Neural cell (in vitro differentiated cells): ENCODE measurements at regions not wholly inside any gene's neighbourhood (a gene's known extent, or its start where the extent isn't known, plus 50 kb on each side); places are given as distances from the start of the nearest gene placed in this dataset.

Source experiments
- H2AFZ ChIP-seq: fragments of 200-600, 300-800 bp; sonication (generic), shearing (Covaris generic); 2 replicates; pipeline ENCODE4 v1.6.0; 2014; ENCODE audit warnings: low read depth, mild to moderate bottlenecking, antibody characterized with exemption, low read length, moderate library complexity
- H3F3A ChIP-seq: fragments of 200-600 bp; shearing (Covaris generic); 2 replicates; pipeline ENCODE4 v1.6.1; 2016; ENCODE audit warnings: mild to moderate bottlenecking, moderate library complexity, mixed read lengths, antibody characterized with exemption, low read length; ENCODE audit not compliant: insufficient read depth, poor library complexity, severe bottlenecking
- H3K27ac ChIP-seq: fragments of 200-600, 300-800 bp; sonication (generic), shearing (Covaris generic); 2 replicates; pipeline ENCODE4 v1.5.1; 2014; ENCODE audit warnings: mild to moderate bottlenecking, low read length, moderate library complexity
- H3K27me3 ChIP-seq: fragments of 300-800, 200-600 bp; sonication (generic), shearing (Covaris generic); 2 replicates; pipeline ENCODE4 v1.6.0; 2014; ENCODE audit warnings: mild to moderate bottlenecking, low read depth, low read length, moderate library complexity; ENCODE audit not compliant: insufficient read depth
- H3K36me3 ChIP-seq: fragments of 300-800, 200-600 bp; sonication (generic), shearing (Covaris generic); 2 replicates; pipeline ENCODE4 v1.5.1; 2014; ENCODE audit warnings: mild to moderate bottlenecking, antibody characterized with exemption, low read length, moderate library complexity; ENCODE audit not compliant: insufficient read depth
- H3K4me2 ChIP-seq: fragments of 300-800, 200-600 bp; sonication (generic), shearing (Covaris generic); 2 replicates; pipeline ENCODE4 v1.6.0; 2014; ENCODE audit warnings: mild to moderate bottlenecking, low read length
- H3K4me3 ChIP-seq: fragments of 300-800, 200-600 bp; sonication (generic), shearing (Covaris generic); 2 replicates; pipeline ENCODE4 v1.5.1; 2014; ENCODE audit warnings: mild to moderate bottlenecking, low read length, moderate library complexity
- H3K79me2 ChIP-seq: fragments of 200-600 bp; shearing (Covaris generic); replicated peaks from 2 replicates; pipeline ENCODE4 v1.6.0; 2014; ENCODE audit warnings: mild to moderate bottlenecking, low read length, moderate library complexity; ENCODE audit not compliant: insufficient read depth
- H3K9ac ChIP-seq: fragments of 300-800, 200-600 bp; sonication (generic), shearing (Covaris generic); 2 replicates; pipeline ENCODE4 v1.6.1; 2016; ENCODE audit warnings: mild to moderate bottlenecking, low read length, mixed read lengths
- H3K9me2 ChIP-seq: fragments of 200-600 bp; shearing (Covaris generic); 2 replicates; pipeline ENCODE4 v1.6.1; 2016; ENCODE audit warnings: mild to moderate bottlenecking, low read length, mixed read lengths; ENCODE audit not compliant: insufficient read depth
- H3K9me3 ChIP-seq: fragments of 200-600, 300-800 bp; sonication (generic), shearing (Covaris generic); 2 replicates; pipeline ENCODE4 v1.6.1; 2016; ENCODE audit warnings: mild to moderate bottlenecking, mixed run types, low read length, moderate library complexity, mixed read lengths
- H4K20me1 ChIP-seq: fragments of 200-600 bp; shearing (Covaris generic); 2 replicates; pipeline ENCODE4 v1.6.1; 2016; ENCODE audit warnings: mild to moderate bottlenecking, mixed run types; ENCODE audit not compliant: insufficient read depth
- CTCF ChIP-seq: fragments of 450-650 bp; IDR thresholded peaks from 2 replicates; pipeline ENCODE4 v1.5.1; 2014; ENCODE audit warnings: antibody characterized with exemption, mild to moderate bottlenecking, moderate library complexity; ENCODE audit not compliant: poor library complexity, severe bottlenecking
- EP300 ChIP-seq: fragments of 450-650 bp; conservative IDR thresholded peaks from 2 replicates; pipeline ENCODE4 v1.6.1; 2014; ENCODE audit warnings: antibody characterized with exemption, mild to moderate bottlenecking, moderate library complexity; ENCODE audit not compliant: poor library complexity, severe bottlenecking
- EZH2 ChIP-seq: fragments of 200-600, 300-800 bp; shearing (Covaris generic), sonication (generic); IDR thresholded peaks from 2 replicates; pipeline ENCODE4 v1.6.1; 2014; ENCODE audit warnings: antibody characterized with exemption, low read length, borderline replicate concordance, mild to moderate bottlenecking; ENCODE audit not compliant: insufficient read depth, poor library complexity, severe bottlenecking
- MXI1 ChIP-seq: fragments of 450-650 bp; conservative IDR thresholded peaks from 2 replicates; pipeline ENCODE4 v1.6.1; 2014; ENCODE audit warnings: antibody characterized with exemption, mild to moderate bottlenecking; ENCODE audit not compliant: poor library complexity, severe bottlenecking
- POLR2AphosphoS5 ChIP-seq: IDR thresholded peaks from 2 replicates; pipeline ENCODE4 v1.6.1; 2012
- RAD21 ChIP-seq: fragments of 450-650 bp; conservative IDR thresholded peaks from 2 replicates; pipeline ENCODE4 v1.6.1; 2014; ENCODE audit warnings: antibody characterized with exemption, mild to moderate bottlenecking, moderate library complexity
- SMC3 ChIP-seq: fragments of 450-650 bp; conservative IDR thresholded peaks from 2 replicates; pipeline ENCODE4 v1.6.1; 2014; ENCODE audit warnings: antibody characterized with exemption, mild to moderate bottlenecking, moderate library complexity; ENCODE audit not compliant: poor library complexity
- TAF1 ChIP-seq: IDR thresholded peaks from 2 replicates; pipeline ENCODE4 v1.6.1; 2012; ENCODE audit warnings: low read depth
- TF ChIP-seq, protein P1 (sequence below): IDR thresholded peaks from 2 replicates; pipeline ENCODE4 v1.6.1; 2012; ENCODE audit warnings: borderline replicate concordance

DNA sequence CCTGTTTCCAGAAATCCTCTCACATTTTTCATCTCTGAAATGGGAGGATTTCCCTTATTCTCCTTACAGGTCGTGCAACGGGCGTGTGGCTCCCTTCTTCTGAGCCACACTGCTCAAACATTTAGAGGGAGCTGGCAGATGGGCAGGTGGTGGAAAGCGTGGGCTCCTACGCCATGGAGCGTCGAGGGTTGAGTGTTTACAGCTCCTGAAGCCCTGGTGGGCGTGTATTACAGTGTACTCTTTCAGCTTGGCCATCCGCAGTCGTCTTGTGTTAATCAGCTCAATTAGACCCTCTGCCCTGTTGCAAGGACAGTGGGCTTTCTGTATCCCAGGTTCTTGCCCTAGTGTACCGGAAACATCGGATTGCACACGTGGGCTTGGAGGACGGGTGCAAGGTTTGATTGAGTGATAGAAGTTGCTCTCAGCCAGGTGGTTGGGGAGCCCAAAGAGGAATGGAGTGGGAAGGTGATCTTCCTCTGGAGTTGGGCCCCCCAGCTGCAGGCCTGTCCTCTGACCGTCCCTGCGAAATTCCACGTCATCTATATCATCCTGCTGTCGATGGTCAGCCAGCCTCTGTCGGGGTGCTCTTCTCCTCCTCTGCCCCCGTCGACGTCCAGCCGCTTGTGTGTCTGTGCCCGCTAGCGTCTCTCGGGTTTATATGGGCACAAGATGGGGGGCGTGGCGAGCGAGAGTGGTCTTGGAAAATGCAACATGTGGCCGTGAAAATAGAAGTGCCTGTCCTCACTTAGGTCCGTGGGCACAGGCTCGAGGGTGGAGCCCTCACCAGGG is 120.3 kb upstream of the DSEL start:
- Histone ChIP-seq H3K4me2 (no peak overlapping the region), H3K9ac (no peak overlapping the region), H3K79me2 (no peaks in the 10 kb centered on the region), H2AFZ (no peak overlapping the region), H3K4me3 (no peak overlapping the region), H3K36me3 (no peaks in the 10 kb centered on the region), H3K9me2 (no peaks in the 10 kb centered on the region), H3F3A (no peaks in the 10 kb centered on the region), H3K27ac (no peak overlapping the region), H3K9me3 (no peaks in the 10 kb centered on the region), H3K27me3 (no peaks in the 10 kb centered on the region), H4K20me1 (no peaks in the 10 kb centered on the region)
- no peak for TF ChIP-seq TAF1
- TF ChIP-seq EP300, result no peak
- TF ChIP-seq CTCF, result no peak
- TF ChIP-seq RAD21, result no peak
- no peak for TF ChIP-seq POLR2AphosphoS5

GRCh38 chr18:67634631-67635338 is 118.3 kb upstream of the DSEL start:
- Histone ChIP-seq H3K9me3 (no peaks in the 10 kb centered on the region), H4K20me1 (no peaks in the 10 kb centered on the region), H3K9ac (peak overlapping the region; percentile 2), H2AFZ (no peak overlapping the region), H3K27me3 (no peaks in the 10 kb centered on the region), H3K4me3 (peak overlapping the region; percentile 42), H3K79me2 (no peaks in the 10 kb centered on the region), H3K9me2 (no peaks in the 10 kb centered on the region), H3F3A (no peaks in the 10 kb centered on the region), H3K36me3 (no peaks in the 10 kb centered on the region), H3K4me2 (peak overlapping the region; percentile 38), H3K27ac (peak overlapping the region; percentile 73)
- TF ChIP-seq CTCF, result no peak
- no peak for TF ChIP-seq EZH2
- no peak for TF ChIP-seq EP300
- TF ChIP-seq SMC3, result no peak
- TF ChIP-seq MXI1, result no peak
- TF ChIP-seq TAF1, result no peak
- no peak for TF ChIP-seq RAD21
- TF ChIP-seq POLR2AphosphoS5, result no peak
- TF ChIP-seq, protein P1, sequence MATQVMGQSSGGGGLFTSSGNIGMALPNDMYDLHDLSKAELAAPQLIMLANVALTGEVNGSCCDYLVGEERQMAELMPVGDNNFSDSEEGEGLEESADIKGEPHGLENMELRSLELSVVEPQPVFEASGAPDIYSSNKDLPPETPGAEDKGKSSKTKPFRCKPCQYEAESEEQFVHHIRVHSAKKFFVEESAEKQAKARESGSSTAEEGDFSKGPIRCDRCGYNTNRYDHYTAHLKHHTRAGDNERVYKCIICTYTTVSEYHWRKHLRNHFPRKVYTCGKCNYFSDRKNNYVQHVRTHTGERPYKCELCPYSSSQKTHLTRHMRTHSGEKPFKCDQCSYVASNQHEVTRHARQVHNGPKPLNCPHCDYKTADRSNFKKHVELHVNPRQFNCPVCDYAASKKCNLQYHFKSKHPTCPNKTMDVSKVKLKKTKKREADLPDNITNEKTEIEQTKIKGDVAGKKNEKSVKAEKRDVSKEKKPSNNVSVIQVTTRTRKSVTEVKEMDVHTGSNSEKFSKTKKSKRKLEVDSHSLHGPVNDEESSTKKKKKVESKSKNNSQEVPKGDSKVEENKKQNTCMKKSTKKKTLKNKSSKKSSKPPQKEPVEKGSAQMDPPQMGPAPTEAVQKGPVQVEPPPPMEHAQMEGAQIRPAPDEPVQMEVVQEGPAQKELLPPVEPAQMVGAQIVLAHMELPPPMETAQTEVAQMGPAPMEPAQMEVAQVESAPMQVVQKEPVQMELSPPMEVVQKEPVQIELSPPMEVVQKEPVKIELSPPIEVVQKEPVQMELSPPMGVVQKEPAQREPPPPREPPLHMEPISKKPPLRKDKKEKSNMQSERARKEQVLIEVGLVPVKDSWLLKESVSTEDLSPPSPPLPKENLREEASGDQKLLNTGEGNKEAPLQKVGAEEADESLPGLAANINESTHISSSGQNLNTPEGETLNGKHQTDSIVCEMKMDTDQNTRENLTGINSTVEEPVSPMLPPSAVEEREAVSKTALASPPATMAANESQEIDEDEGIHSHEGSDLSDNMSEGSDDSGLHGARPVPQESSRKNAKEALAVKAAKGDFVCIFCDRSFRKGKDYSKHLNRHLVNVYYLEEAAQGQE, result no peak
